Activated CD4-positive, alpha-beta T cell treated with anti-CD3 and anti-CD28 coated beads for 4 hours (primary cell): ENCODE measurements at regions not wholly inside any gene's neighbourhood (a gene's known extent, or its start where the extent isn't known, plus 50 kb on each side); places are given as distances from the start of the nearest gene placed in this dataset.

Source experiments
- DNase-seq, 2 donors: peaks; one replicate each; pipeline ENCODE4 v3.0.0-alpha.2; 2020

DNA sequence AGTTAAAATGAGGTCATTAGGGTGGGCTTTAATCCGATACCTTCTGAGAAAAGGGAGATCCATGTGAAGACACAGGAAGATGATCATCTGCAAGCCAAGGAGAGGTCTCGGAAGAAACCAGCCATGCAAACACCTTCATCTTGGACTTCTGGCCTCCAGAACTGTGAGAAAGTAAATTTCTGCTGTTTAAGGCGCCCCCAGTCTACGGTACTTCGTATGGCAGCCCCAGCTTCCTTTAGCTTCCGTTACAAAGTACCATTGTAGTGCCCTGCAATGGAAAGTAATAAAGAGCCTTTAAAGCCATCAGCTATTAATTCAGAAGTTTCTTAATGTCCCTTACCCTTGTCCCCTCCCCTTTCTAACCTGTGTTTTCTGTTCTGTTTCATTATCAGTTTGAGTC, 308.1 kb downstream of the AACS start:
- no peak for DNase-seq

DNA sequence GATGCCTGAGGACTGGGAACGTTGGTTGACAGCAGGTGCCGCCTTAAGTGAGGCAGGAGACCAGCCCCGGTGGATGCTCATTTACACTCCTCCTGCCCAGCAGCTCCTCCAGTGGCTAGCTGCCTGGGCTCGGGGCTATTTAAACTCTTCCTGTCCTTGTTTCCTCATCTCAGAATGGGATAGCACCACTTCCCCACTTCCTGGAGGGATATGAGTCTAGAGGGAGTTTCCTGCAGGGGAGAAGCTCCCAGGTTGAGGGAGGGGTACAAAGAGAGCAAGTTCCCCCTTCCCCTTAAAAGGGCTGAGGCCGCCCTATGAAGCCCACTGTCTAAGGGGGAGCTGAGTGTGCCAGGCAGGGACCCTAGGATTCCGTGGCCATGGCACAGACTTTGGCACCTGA, 311.2 kb downstream of the AACS start:
- no peak for DNase-seq

DNA sequence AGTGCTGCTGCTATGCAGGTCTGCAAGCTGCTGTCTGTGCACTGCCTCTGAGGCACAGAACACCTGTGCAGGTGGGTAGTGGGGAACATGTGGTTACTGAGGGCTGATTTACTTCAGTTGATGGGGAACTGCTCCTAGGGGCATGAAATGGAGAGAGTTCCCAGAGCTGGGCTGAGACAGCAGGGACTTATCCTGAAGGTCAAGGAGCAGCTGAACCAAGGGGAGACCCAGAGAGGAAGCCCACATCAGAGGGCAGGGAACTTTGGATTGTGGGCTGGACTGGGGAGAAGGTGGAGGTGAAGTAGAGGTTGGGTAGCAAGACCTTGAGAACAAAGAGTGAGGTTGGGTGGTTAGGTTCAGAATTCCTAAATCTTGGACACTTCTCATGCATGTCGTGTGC, 311.9 kb downstream of the AACS start:
- no peak for DNase-seq

DNA sequence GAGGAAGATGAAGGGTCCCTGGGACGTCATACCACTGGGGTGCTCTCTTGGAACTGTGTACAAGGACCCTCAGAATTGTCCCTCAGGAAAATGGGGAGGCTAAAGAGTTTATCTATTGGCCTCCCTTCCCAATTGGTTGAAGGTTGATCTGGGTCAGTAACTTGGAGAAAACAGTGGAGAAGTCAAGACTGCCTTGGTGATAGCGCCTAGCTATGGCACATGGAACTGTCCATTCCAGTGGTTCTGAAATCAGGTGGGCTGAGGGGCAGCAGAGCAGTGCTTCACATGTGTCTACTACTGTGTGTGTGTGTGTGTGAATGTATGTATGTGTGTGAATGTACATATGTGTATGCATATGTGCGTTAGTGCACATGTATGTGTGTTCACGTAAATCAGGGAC, 316.1 kb downstream of the AACS start:
- no peak for DNase-seq

DNA sequence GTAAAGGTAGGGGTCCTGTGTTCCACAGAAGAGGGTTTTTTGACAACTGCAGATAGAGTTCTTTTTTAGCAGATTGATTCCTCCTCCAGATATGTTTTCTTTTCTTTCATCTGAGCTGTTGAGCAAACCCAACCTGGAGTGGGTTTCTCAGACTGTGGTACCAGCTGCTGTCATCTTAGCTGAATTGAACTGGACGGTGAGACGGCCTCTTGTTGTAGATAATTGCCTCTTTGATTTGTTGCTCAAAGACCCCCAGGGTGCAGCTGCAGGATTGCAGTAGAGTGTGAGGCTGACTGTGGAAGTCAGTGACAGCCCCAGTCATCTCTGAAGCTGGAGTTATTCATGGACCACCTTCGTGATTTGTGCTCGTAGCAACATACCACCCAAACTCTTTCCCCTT, 317.7 kb downstream of the AACS start:
- no peak for DNase-seq

DNA sequence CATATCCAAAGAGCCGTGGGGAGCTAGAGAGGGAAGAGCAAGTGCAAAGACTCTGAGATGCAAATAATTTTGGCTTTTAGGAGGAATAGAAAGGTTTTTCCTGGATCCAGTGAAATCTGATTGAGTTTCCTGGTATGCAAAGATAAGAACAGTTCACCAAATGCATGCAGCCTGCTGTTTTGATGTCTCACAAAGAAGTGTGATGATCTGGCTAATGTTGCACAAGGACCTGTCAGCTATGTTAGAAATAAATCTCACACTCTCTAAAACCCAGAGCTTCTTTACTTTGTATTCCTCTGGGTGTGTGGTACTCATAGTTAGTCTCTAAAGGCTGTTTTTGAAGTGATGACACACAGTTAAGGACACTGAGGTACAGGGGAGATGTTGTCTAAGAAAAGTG, 321.4 kb downstream of the AACS start:
- DNase-seq, result no peak

DNA sequence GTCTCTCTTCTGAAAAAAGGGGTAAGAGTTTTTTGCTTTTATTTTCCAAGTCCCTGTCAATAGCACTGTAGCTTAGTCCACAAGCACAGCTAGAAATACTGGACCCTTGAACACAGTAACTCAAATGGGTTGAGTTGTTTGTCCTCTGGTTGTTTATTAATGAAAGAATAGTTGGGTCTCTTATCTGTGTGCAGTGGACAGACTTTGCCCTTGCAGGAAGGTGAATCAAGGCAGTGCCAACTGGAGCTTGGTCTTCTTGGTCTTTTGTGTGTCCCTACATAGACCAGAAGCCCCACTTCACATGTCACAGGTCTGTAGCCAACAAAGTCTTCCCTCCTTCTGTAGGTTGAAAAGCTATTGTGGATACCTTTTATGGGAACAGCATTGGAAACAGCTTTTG, 322.0 kb downstream of the AACS start:
- DNase-seq, result no peak

DNA sequence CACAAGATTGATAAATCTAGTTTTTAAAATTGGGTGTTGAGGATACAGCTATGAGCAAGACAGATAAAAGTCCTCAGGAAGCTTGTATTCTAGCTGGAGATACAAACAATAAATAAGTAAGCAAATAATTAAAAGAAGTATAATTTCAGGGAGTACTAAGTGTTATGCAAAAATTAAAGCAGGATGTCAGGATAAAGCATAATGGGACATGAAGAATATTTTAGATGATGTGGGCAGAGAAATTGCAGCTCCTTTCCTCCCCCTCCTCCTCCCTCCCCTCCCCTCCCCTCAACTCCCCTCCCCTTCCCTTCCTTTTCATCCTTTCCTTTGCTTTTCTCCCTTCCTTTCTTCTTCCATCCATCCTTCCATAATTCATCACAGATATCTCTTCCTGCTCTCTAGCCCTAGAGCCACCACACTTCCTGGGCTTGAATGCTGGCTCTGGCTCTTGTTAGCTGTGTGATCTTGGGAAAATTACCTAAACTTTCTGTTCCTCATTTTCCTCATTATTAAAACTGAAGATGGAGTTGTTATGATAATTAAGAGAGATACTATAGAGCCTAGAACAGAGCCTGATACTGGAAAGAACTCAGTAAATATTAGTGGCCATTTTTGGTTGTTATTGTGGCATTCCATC, 323.9 kb downstream of the AACS start:
- DNase-seq, result no peak

DNA sequence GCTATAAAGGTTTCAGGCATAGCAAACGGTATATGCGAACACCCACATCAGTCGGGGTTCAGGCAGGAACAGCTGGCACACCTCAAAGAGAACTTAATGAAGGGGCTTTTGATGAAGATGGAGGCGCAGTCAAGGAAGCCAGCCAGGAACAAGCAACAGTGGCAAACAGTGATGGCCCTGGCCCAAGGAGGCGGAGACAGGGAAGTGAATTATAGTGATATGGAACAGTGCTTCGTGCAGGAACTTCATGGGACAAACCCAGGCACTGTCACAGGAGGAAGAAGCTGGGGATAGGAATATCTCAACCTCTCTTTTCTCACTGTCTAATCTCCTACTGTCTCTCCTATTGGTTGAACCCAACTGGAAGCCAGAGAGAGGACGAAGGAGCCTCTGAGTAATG, 328.3 kb downstream of the AACS start:
- DNase-seq, result no peak

DNA sequence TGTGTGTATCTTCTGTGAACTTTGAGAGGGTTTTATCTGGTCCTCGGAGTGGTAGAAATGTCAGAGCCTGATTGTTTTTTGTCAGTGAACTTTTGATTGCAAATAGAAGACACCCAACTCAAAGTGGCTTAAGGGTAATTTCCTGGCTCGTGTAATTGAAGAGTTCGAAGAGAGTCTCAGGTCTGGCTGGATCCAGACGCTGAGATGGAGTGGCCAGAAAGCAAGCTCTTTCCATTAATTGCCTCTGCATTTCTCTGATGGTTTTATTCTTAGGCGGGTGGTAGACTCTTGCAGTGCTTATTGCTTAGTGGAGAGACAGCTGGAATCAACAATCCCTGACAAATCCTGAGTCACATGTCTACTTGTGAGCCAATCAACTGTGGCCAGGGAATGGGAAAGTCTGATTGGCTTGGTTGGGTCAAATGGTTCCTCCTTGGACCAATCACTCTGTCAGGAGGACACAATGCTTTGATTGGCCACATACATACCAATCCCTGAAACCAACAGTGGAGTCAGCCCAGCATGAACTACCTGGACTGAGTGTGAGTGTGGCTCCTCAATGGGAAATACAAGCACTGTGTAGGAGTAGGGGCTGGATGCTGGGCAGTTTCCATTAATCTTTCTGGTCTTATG, 330.5 kb downstream of the AACS start:
- no peak for DNase-seq

DNA sequence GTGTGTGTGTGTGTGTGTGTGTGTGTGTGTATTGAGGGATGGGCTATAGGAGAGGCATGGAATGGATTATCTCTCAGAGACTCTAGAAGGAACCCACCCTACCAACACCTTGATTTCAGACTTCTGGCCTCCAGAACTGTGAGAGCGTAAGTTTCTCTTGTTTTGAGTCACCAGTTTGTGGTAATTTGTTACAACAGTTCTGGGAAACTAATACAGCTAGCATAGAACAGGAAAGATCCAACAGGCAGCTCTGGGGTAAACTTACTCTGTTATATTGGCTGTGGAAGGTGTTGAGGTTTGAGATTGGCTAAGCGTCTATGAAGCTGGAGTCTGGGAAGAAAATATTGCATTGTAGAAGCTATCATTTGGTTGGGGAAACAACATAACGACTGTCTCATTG, 334.3 kb downstream of the AACS start:
- no peak for DNase-seq

DNA sequence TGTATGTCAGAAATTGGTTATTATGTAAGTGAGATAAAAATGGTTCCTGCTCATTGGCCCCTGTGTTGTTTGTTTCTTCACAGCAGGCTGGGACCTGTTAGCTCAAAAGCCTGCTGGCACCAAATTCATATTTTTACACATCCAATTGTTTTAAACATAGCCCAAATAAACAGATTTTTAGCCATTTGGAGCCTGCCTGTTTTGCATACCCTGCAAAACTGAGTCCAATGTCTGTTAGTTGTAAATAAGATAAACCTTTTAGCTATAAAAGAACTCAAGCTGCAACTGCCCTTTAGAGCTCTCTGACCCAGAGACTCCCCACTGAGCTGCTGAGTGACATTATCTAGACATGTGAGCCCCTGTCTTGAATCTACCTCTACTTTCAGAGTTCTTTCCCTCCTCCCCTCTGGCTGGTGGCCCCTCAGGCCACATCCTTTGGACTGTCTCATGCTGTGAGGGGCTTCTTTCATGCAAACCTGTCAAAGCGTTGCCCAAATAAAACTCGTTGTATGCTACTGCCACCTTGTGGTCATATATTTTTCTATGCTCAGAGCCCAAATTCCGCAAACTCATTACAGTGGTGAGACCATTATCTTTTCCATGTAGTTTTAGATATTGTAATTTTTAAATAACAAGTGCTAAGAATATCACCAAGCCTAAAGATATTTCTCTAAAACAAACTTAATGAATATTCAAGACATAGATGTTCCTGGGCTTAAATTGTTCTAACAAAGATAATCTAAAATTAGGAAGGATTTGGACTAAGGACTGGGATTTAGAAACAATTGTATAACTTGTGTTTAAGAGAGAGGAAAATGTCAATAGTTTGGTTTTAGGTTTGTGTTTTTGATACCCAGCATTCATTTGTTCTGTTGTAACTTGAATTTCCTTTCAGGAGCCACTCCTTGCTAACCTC, 337.9 kb downstream of the AACS start:
- no peak for DNase-seq

DNA sequence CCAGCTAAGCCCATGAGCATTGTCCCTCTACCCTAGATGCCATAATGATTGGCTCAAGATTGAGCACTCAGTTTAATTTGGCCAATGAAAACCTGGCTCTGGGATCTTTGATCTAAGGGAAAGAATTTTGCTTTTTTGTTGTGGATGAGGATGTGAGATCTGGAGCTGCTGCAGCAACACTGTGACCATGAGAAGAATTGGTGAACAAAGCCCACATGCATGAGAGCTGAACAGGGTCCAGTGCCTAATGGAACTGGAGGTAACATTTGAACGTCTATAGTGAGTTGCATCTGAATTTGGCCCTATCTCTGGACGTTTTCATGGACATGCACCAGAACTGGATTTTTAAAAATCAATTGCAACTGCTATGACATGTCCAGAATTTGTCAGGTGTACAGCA, 338.6 kb downstream of the AACS start:
- no peak for DNase-seq

DNA sequence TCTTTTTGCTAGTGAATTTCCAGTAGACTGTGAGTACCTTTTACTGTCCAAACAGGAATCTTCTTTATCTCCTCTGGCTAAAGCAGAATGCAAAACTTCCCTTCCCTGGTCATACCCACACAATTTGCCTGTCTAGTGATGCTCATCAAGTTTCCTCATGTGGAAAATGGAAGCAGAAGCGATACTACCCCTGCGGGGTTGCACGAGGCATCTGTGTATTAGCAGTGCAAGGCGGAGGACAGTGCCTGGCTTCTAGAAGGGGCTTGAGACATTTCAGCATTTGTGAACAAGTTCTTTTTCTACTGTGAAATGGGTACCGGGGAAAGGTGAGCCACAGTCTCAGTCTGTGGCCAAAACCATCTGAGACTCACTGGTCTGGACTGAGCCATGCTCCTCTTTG, 340.9 kb downstream of the AACS start:
- DNase-seq, result no peak

DNA sequence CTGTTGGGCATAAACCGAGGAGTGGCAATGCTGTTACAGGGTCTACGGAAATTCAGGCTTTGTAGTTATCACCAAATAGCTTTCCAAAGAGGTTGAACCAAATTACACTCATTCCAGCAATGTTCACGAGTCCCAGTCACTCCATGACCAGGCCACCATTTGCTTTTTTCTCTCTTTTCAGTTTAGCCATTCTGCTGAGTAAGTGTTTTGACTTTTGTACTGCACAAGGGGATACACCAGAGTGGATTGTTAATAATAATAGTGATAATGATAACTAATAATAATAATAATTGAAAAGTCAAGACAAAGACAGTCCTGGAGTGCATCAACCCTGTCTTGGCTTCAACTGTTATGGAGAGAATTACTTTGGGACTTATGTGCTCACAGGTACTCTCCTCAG, 343.5 kb downstream of the AACS start:
- DNase-seq, result no peak

DNA sequence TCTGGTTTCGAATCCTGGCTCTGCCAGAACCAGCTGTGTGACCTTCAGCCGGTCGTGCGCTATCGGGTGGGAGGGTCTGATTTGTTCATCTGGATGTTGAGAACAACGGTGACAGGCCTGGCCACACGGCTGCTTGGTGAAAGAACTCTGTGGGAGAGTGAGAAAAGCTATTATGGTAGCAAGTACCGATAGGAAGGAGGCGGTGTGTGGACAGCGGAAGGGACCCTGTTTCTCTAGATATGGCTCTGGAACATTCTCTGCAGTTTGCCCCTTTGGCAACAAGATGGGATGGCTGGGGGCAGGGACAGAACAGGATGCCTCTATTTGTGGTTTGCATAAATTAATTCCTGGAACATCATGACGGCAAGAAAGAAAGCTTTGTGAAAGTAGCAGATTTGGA, 347.3 kb downstream of the AACS start:
- no peak for DNase-seq

DNA sequence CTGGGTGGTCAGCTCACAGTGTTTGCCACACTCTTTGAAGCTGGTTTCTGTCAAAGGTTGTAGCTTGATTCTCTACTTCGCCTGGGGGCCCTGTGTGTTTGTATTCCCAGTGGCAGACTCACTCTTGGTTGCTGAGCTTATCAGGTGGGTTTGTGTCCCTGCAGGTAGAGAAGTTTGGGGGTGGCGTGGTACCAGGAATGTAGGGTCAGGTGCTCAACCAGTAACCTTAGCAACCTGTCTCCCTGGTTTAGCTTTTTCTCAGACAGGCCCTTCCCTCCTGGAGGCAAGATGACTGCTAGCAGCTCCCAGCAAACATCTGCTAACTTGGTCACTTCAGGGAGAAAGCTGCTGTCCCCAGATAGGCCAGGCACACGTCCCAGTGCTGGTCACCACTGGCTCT, 352.2 kb downstream of the AACS start:
- DNase-seq, result no peak

DNA sequence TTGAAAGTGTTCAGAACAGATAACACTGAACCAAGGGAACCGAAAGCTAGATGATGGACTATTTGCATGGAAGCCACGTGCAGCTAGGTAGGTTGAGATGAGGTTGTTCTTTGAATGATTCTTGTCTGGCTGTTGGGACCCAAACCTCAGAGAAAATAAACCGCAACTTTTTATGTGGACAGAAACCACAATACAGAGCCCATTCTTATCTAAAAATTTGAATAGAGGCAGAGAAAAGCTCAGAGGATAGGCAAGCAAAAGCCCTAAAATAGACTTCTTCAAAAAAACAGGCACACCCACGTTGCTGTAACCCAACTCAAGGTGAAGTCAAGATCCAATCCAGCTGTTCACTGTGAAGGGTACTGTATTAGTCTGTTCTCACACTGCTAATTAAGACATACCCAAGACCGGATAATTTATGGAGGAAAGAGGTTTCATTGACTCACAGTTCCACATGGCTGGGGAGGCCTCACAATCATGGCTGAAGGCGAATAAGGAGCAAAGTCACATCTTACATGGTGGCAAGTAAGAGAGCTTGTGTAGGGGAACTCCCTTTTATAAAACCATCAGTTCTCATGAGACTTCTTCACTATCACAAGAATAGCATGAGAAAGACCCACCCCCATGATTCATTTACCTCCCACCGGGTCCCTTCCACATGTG, 353.8 kb downstream of the AACS start:
- DNase-seq, result no peak

DNA sequence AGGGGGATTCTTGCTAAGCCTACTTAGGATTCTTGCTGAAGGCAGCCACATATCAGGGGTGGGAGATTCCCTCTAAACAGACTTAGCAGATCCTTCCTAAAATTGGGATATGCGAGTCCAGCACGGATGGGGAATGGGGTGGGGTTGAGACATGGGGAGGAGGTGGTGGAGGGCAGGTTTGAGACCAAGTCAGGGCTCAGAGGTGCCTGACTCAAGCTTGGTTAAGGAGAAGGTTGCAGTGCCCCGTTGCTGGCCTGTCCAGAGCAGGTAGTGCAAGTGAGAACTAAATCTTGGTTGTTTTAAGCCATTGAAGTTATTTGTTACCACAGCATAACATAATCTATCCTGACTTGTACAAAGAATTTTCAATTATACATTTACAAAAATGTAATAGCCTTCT, 359.7 kb downstream of the AACS start:
- no peak for DNase-seq

DNA sequence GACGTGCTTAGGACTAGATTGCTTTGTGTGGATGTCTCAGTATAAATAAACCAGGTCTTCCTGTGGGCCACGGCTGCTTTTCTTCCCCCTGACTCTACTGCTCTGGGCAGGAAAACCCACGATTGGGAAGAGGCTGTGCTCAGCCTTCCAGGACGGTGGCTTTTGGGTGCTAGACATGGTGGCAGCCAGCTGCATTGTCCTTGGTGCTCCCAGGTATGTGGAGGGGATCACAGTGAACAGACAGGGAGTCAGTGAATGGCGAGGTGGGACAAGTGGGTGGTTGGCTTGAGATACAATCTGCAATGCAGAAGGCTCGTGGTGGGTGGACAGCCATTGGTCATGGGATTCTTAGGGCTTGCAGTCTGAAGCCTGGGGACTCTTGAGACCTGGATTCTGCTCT, 366.3 kb downstream of the AACS start:
- no peak for DNase-seq

DNA sequence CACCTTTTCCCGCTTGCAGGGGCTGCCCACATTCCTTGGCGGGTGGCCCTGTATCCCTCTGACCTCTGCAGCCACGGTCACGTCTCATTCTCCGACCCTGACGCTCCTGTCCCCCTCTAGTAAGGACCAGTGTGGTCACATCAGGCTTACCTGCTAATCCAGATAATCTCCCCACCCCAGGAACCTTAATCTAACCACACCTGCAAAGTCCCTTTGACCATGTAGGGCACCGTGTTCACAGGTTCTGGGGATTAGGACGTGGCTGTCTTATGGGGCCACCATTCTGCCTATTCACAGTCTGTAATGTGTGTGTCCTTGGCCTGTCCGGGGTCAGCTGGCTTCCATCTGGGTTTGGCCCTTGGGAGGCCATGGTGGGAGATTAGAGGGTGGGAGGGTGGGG, 368.9 kb downstream of the AACS start:
- DNase-seq, result no peak

DNA sequence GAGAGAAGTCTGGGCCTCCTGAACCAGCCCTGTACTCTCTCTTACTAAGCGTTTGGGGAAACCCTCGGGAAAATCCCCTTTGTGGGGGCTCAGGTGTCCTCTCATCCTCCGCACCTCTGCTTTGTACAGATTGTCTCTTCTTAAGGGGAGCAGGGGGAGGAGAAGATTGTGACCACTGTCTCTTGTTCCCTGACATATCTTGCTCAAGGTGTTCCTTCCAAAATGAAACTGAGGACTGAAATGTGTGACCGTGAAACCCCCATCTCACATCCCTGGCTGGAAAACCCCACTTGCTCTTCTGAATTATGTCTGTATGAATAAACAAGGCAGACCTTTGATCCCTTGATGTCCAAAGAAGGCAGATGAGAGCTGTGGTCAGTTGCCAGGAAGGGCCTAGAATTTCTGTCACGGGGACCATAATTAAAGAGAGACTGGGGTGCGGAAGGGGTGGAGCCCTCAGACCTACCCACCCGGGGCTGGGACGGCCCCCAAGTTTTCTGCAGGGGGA, 369.8 kb downstream of the AACS start:
- no peak for DNase-seq

DNA sequence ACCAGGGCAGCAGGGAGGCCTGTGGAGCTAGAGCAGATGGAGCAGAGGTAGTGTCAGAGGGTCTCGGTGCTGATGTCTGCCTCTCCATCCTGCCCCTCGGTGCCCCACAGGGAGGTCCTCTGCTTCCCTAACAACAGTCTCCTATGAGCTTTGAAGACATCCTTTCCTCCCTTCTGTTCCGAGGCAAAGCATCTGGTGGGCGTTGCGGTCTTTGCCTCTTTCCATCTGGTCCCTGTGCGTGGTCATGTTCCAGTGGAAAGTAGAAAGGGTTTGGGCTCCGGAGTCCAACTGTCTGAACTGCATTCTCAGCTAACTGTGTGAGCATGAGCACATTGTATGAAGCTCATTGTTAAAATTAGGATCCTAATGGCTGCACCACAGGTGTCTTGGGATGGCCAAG, 370.6 kb downstream of the AACS start:
- no peak for DNase-seq

DNA sequence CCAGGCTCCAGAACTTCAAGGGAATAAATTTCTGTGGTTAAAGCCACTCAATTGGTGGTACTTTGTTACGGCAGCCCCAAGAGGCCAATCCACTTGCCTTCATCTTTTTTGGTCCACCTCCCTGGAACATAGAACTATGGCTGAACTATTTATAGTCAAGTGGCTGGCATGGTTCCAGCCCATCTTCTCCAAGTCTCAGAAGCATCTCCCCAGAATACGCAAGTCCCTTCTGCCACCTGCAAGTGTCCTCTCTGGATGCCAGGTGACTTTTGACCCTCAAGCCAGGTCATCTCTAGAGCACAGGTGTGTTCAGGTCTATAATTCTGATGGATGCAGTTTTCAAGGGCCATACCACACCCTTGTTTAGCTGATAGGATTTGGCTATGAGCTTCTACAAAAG, 371.5 kb downstream of the AACS start:
- DNase-seq, result no peak
